Spleen (tissue), 7 donors: ENCODE measurements at regions not wholly inside any gene's neighbourhood (a gene's known extent, or its start where the extent isn't known, plus 50 kb on each side); places are given as distances from the start of the nearest gene placed in this dataset.

ENCODE experiments used
- POLR2A ChIP-seq, 3 donors: fragments of 450-650 bp; IDR thresholded peaks; one replicate each; pipeline ENCODE4 v1.5.1; 2017; ENCODE audit warnings: antibody characterized with exemption in 3 of 3, mild to moderate bottlenecking in 1 of 3
- TF ChIP-seq, protein P1 (sequence below), 11 experiments: fragments of 200-600 bp in 7 of 11; fragments of 450-650 bp in 4 of 11; sonication (generic) in 4 of 11; IDR thresholded peaks in 8 of 11; conservative IDR thresholded peaks in 3 of 11; 1 replicate in 7 of 11; 2 replicates in 4 of 11; pipeline versions ENCODE4 v1.4.0 to v1.8.0; 2016 to 2021; ENCODE audit warnings: antibody characterized with exemption in 11 of 11, inconsistent platforms in 4 of 11, mild to moderate bottlenecking in 1 of 11
- donor health status: DM: no; HTN: no; CAD: no; lungs with moderate emphysema.
- donor health status: DM: no; HTN: no; CAD: no.
- donor health status: DM: no; HTN: no; CAD: no.

DNA sequence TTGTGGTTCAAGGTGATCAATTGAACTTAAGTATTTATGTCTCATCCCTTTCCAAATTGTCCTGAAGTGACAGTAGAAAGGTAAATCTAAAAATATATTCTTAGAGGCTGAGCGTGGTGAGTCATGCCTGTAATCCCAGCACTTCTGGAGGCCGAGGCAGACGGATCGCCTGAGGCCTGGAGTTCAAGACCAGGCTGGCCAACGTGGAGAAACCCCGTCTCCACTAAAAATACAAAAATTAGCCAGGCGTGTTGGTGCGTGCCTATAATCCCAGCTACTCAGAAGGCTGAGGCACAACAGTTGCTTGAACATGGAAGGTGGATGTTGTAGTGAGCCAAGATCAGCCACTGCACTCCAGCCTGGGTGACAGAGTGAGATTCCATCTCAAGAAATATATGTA is 226.6 kb downstream of the DPH6 start:
- TF ChIP-seq, protein P1, sequence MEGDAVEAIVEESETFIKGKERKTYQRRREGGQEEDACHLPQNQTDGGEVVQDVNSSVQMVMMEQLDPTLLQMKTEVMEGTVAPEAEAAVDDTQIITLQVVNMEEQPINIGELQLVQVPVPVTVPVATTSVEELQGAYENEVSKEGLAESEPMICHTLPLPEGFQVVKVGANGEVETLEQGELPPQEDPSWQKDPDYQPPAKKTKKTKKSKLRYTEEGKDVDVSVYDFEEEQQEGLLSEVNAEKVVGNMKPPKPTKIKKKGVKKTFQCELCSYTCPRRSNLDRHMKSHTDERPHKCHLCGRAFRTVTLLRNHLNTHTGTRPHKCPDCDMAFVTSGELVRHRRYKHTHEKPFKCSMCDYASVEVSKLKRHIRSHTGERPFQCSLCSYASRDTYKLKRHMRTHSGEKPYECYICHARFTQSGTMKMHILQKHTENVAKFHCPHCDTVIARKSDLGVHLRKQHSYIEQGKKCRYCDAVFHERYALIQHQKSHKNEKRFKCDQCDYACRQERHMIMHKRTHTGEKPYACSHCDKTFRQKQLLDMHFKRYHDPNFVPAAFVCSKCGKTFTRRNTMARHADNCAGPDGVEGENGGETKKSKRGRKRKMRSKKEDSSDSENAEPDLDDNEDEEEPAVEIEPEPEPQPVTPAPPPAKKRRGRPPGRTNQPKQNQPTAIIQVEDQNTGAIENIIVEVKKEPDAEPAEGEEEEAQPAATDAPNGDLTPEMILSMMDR (IDR thresholded peaks at IDR 0.05 in 8 of 11, conservative IDR thresholded peaks at IDR 0.05 in 3 of 11) = no peak
- TF ChIP-seq POLR2A (IDR thresholded peaks at IDR 0.05) = no peak
